ENCODE measurements at regions not wholly inside any gene's neighbourhood (a gene's known extent, or its start where the extent isn't known, plus 50 kb on each side); places are given as distances from the start of the nearest gene placed in this dataset.

DNA sequence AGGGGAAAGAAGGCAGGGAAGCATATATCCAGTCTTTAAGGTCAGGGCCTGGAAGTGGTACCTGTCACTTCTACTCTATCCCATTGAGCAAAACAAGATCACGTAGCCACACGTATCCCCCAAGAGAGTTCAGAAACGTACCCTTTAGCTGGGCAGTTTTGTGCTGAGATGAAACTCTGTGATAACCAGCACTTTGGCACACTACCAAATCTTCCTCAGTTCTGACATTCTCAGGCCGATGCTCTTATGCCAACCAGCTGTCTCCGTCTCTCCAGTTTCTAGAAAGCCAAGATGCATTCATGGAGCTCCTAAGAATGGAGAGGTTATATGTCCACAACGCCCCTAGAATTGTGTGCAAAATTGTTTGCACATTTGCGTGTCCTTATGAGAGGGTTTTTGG is 176.6 kb upstream of the MSX2 start:
- H3K4me2 ChIP-seq (ENCODE audit: insufficient read depth in 1 of 2, low read depth in 2 of 2, low read length in 2 of 2): no peak overlapping the region
- H4K91ac ChIP-seq (replicated peaks; ENCODE audit: insufficient read length, low read length): no peak overlapping the region
- H3K9me3 ChIP-seq (ENCODE audit: insufficient read depth in 2 of 2, low read depth in 1 of 2, low read length in 1 of 2): no peaks in the 10 kb centered on the region
- H2AFZ ChIP-seq (ENCODE audit: low read length): no peak overlapping the region
- no peaks in the 10 kb centered on the region for H3K79me2 ChIP-seq (ENCODE audit: control insufficient read depth in 1 of 2, insufficient read depth in 2 of 2, low read length in 2 of 2)
- H3K9ac ChIP-seq (replicated peaks in 1 of 4; ENCODE audit: extremely low read depth in 1 of 4, low read depth in 3 of 4, low read length in 3 of 4): no peak overlapping the region
- H3K27ac ChIP-seq (ENCODE audit: low read depth, low read length): no peak overlapping the region
- H3K23me2 ChIP-seq (ENCODE audit: low read depth, low read length): no peaks in the 10 kb centered on the region
- DNase-seq (ENCODE audit: low read depth in 1 of 2, low spot score in 2 of 2) (no peak), FAIRE-seq (no peak)
- no peaks in the 10 kb centered on the region for H3K36me3 ChIP-seq (ENCODE audit: control insufficient read depth in 2 of 4, insufficient read depth in 4 of 4, low read length in 3 of 4)
- H3K23ac ChIP-seq (ENCODE audit: insufficient read length): no peak overlapping the region
- H4K20me1 ChIP-seq (replicated peaks in 1 of 2; ENCODE audit: control insufficient read depth in 1 of 2, insufficient read depth in 2 of 2, low read length in 2 of 2): no peaks in the 10 kb centered on the region
- no peaks in the 10 kb centered on the region for H3K4me1 ChIP-seq (replicated peaks in 1 of 4; ENCODE audit: control insufficient read depth in 3 of 4, insufficient read depth in 4 of 4, low read length in 3 of 4)
- CTCF ChIA-PET (ENCODE audit: partially characterized antibody): interaction anchor here (1.0 to 3.3 kb wide), 2 partner anchors 23 to 128 kb away, joined by 3 to 11 read pairs; no protein-coding TSS in a partner anchor
- H4K5ac ChIP-seq (ENCODE audit: insufficient read length, low read depth, low read length): no peak overlapping the region
- no peak overlapping the region for H3K18ac ChIP-seq (ENCODE audit: extremely low read depth, low read length)
- 88% methylated on average over 7 of the region's 7 CpGs; no CpG with 5 or more reads in 1 of the 2 experiments for WGBS, 2 experiments (ENCODE audit: extremely low coverage in 1 of 2, insufficient coverage in 1 of 2, insufficient read length in 1 of 2, insufficient replicate concordance in 2 of 2, low coverage in 1 of 2, low lambda C conversion rate in 2 of 2, missing lambda C conversion rate in 1 of 2)
- no peak overlapping the region for H2AK5ac ChIP-seq (ENCODE audit: low read depth, low read length)
- TF ChIP-seq, protein P1, sequence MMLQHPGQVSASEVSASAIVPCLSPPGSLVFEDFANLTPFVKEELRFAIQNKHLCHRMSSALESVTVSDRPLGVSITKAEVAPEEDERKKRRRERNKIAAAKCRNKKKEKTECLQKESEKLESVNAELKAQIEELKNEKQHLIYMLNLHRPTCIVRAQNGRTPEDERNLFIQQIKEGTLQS (IDR thresholded peaks at IDR 0.05; ENCODE audit: insufficient read depth, low read depth, low read length): no peak
- H2BK120ac ChIP-seq (replicated peaks; ENCODE audit: low read depth, low read length): no peak overlapping the region
- H4K8ac ChIP-seq (ENCODE audit: extremely low read depth, insufficient read depth, low read length): no peak overlapping the region
- no peak overlapping the region for H2BK20ac ChIP-seq (ENCODE audit: low read length)
- H3K79me1 ChIP-seq (ENCODE audit: low read depth, low read length): no peaks in the 10 kb centered on the region
- no peak overlapping the region for H3K4ac ChIP-seq (replicated peaks; ENCODE audit: insufficient read length, low read depth, low read length)
- no peak overlapping the region for H3K14ac ChIP-seq (ENCODE audit: insufficient read length)
- no peak overlapping the region for H3K4me3 ChIP-seq (ENCODE audit: extremely low read depth in 1 of 4, insufficient read depth in 2 of 4, low read depth in 3 of 4, low read length in 4 of 4)
- no peak overlapping the region for H2BK12ac ChIP-seq (ENCODE audit: low read depth, low read length)
- no peak overlapping the region for H3K56ac ChIP-seq (replicated peaks; ENCODE audit: insufficient read length, low read depth, low read length)
- POLR2A ChIA-PET (ENCODE audit: partially characterized antibody): no interaction called here
- H3K27me3 ChIP-seq (replicated peaks in 1 of 4; ENCODE audit: control insufficient read depth in 3 of 4, extremely low read depth in 1 of 4, insufficient read depth in 3 of 4, low read length in 3 of 4): no peaks in the 10 kb centered on the region
- H2BK5ac ChIP-seq (ENCODE audit: low read depth, low read length): no peak overlapping the region
- H2BK15ac ChIP-seq (ENCODE audit: low read length): no peak overlapping the region
